Heart left ventricle (tissue), 16 donors: ENCODE measurements at regions not wholly inside any gene's neighbourhood (a gene's known extent, or its start where the extent isn't known, plus 50 kb on each side); places are given as distances from the start of the nearest gene placed in this dataset.
"Not testable (repeated sequence)": the region's sequence is repeated elsewhere in the genome, so short reads cannot be mapped to it uniquely, and the experiment has no call there.

Source experiments
- ATAC-seq, 4 donors: fragments of 200-7000 bp; cut with Tn5 transposase; one replicate each; pipeline ENCODE4 v1.9.1; 2020 to 2022; ENCODE audit warnings: moderate library complexity in 4 of 4, mild to moderate bottlenecking in 3 of 4, moderate number of reproducible peaks in 1 of 4
- DNase-seq, 5 donors: peaks; one replicate each; pipeline ENCODE4 v3.0.0-alpha.2; 2020
- H3K27ac ChIP-seq, 12 donors: fragments of 200-600 bp; sonication (generic) in 4 of 12; one replicate each; pipeline versions ENCODE4 v1.5.0 to v1.8.0; 2016 to 2022; ENCODE audit warnings: mild to moderate bottlenecking in 2 of 12
- H3K27me3 ChIP-seq, 9 donors: fragments of 200-600 bp; sonication (generic) in 2 of 9; one replicate each; pipeline versions ENCODE4 v1.5.1 to v1.8.0; 2016 to 2022; ENCODE audit warnings: mild to moderate bottlenecking in 3 of 9
- H3K36me3 ChIP-seq, 9 donors: fragments of 200-600 bp; sonication (generic) in 2 of 9; one replicate each; pipeline versions ENCODE4 v1.5.0 to v1.8.0; 2018 to 2022; ENCODE audit warnings: mild to moderate bottlenecking in 2 of 9
- H3K4me1 ChIP-seq, 12 donors: fragments of 200-600 bp; sonication (generic) in 4 of 12; one replicate each; pipeline versions ENCODE4 v1.5.0 to v1.8.0; 2016 to 2022; ENCODE audit warnings: mild to moderate bottlenecking in 3 of 12
- H3K4me3 ChIP-seq, 12 donors: fragments of 200-600 bp; sonication (generic) in 4 of 12; one replicate each; pipeline versions ENCODE4 v1.5.0 to v1.8.0; 2017 to 2022; ENCODE audit warnings: mild to moderate bottlenecking in 9 of 12, moderate library complexity in 4 of 12
- H3K9me3 ChIP-seq, 12 donors: fragments of 200-600 bp; sonication (generic) in 4 of 12; one replicate each; pipeline versions ENCODE4 v1.5.0 to v1.8.0; 2016 to 2022; ENCODE audit warnings: mild to moderate bottlenecking in 1 of 12
- POLR2A ChIP-seq, 2 donors: fragments of 450-650 bp; IDR thresholded peaks; one replicate each; pipeline ENCODE4 v1.6.1; 2017; ENCODE audit warnings: antibody characterized with exemption in 2 of 2, mild to moderate bottlenecking in 2 of 2, moderate library complexity in 2 of 2
- WGBS, 4 donors: extraction: QIAGEN DNeasy Blood & Tissue Kit in 2 of 4; methylation state at CpG; one replicate each; pipeline versions ENCODE4 v1.1.5 to v1.1.7; 2013 to 2018; 5-methylcytosine and 5-hydroxymethylcytosine counted together
- intact Hi-C, 10 donors: fragments of 100-400 bp; cut with DNase I; formaldehyde crosslinking; loops; one replicate each; pipeline versions ENCODE4 v1.11.1 to v1.14.2; 2022
- TF ChIP-seq, protein P1 (sequence below), 12 donors: fragments of 200-600 bp; sonication (generic) in 4 of 12; IDR thresholded peaks; one replicate each; pipeline versions ENCODE4 v1.5.0 to v1.8.0; 2018 to 2022; ENCODE audit warnings: antibody characterized with exemption in 12 of 12, mild to moderate bottlenecking in 5 of 12
- donor health status: ischemic (EF 13 %, LVEDD 7.1; RV severe dilation, severe dysfunction).
- donor health status: healthy with polysubstance abuse.
- donor health status: DM: no; HTN: yes; CAD: no.
- donor health status: DM: no; HTN: no; CAD: no.
- donor health status: ischemic (EF 25% LVEDD 6.9; RV normal size, moderate dysfunction).
- donor health status: ischemic (EF 25% LVEDD 5.7; RV mildly dilated, moderate dysfunction).
- donor health status: healthy.
- donor health status: DM: yes; HTN: yes; CAD: no.
- donor health status: ischemic (EF 35%, LVEDD 5.7; RV mildly dilated, moderate dysfunction).
- donor health status: nonischemic (EF 11% LVEDD 7.7; RV severe dilation, severe dysfunction).
- donor health status: DM: yes; HTN: yes; CAD: no.
- donor health status: PGD.
- donor health status: ischemic (EF 29% LVEDD 5.4; RV normal size, mild dysfunction).
- donor health status: nonischemic (EF 23%, LVEDD 6.1; RV moderate dilation, normal function).

DNA sequence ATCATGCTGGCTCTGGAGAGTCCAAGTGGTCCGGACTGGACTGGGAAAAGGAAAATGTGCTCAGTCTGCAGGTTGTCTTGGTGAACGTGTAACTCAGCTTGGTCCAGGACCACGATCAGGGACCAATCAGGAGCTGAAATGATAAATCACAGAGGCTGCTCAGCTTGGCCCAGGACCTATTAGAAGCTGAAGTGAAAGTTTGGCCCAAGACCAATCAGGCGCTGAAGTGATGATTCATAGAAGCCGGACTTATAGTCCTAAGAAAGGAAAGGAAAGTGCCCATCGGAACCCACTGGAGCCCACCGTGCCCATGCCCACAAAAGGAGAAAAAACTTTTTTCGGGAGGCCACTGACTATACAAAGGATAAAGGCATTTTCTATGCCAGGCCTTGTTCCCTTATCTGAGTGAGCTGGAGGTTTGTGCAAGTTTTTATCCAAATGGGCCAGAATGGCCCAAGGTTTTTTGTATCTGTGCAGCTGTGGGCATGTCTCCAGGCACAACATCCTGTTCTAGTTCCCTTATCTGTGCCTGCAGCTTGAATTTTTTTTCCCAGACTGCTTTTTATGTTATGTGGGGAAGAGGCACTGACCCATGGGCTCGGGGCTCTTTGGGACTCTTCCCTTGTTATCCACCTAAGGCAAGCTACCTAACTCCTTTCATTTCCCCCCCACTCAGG lies 194.4 kb downstream of the FAM133A start:
- H3K4me1 ChIP-seq = no peaks in the 10 kb centered on the region
- H3K36me3 ChIP-seq = no peaks in the 10 kb centered on the region
- peaks cover 0 to 3% (median 0%) of the 10 kb centered on the region in 9 donors for H3K27me3 ChIP-seq
- H3K9me3 ChIP-seq = no peaks in the 10 kb centered on the region
- no peak overlapping the region for H3K27ac ChIP-seq
- whole genome bisulfite sequencing, 4 donors = 50 to 73% (median 65%) methylated on average over 9 of the region's 9 CpGs
- DNase-seq (no peak), ATAC-seq (no peak)
- no peak overlapping the region for H3K4me3 ChIP-seq
- intact Hi-C loops = no loop called here
- TF ChIP-seq, protein P1, sequence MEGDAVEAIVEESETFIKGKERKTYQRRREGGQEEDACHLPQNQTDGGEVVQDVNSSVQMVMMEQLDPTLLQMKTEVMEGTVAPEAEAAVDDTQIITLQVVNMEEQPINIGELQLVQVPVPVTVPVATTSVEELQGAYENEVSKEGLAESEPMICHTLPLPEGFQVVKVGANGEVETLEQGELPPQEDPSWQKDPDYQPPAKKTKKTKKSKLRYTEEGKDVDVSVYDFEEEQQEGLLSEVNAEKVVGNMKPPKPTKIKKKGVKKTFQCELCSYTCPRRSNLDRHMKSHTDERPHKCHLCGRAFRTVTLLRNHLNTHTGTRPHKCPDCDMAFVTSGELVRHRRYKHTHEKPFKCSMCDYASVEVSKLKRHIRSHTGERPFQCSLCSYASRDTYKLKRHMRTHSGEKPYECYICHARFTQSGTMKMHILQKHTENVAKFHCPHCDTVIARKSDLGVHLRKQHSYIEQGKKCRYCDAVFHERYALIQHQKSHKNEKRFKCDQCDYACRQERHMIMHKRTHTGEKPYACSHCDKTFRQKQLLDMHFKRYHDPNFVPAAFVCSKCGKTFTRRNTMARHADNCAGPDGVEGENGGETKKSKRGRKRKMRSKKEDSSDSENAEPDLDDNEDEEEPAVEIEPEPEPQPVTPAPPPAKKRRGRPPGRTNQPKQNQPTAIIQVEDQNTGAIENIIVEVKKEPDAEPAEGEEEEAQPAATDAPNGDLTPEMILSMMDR (IDR thresholded peaks at IDR 0.05) = no peak
- TF ChIP-seq POLR2A (IDR thresholded peaks at IDR 0.05) = no peak

DNA sequence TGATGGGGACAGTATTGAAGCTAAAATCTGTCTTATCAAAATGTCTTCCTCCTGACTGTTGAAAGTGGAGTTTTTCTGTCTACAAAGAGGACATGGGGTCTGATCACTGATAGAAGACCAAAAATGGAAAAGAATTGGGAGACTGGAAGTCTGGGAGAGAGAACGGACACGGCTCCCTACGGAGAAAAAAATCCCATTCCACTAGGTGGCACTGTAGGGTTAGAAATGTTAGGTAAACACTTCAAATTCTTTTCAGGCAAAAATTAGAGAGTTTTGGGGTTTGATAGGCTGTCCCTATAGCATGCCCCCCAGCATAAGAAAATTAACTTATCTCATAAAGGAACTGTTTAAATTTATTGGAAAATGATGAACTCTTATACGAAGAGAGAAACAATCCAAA lies 200.5 kb downstream of the FAM133A start:
- no peaks in the 10 kb centered on the region for H3K36me3 ChIP-seq
- H3K9me3 ChIP-seq = peaks cover 0 to 18% (median 0%) of the 10 kb centered on the region in 12 donors
- H3K4me3 ChIP-seq = no peak overlapping the region
- peaks cover 0 to 9% (median 0%) of the 10 kb centered on the region in 9 donors for H3K27me3 ChIP-seq
- ATAC-seq (no peak), DNase-seq (no peak)
- TF ChIP-seq POLR2A (IDR thresholded peaks at IDR 0.05) = no peak
- TF ChIP-seq, protein P1 (IDR thresholded peaks at IDR 0.05) = peak in 6 of 12 donors; percentile 21 to 41 (median 31)
- WGBS, 4 donors = 15 to 22% (median 16%) methylated on average over 4 of the region's 4 CpGs
- no peak overlapping the region for H3K27ac ChIP-seq
- intact Hi-C loops = no loop called here
- H3K4me1 ChIP-seq = no peaks in the 10 kb centered on the region

DNA sequence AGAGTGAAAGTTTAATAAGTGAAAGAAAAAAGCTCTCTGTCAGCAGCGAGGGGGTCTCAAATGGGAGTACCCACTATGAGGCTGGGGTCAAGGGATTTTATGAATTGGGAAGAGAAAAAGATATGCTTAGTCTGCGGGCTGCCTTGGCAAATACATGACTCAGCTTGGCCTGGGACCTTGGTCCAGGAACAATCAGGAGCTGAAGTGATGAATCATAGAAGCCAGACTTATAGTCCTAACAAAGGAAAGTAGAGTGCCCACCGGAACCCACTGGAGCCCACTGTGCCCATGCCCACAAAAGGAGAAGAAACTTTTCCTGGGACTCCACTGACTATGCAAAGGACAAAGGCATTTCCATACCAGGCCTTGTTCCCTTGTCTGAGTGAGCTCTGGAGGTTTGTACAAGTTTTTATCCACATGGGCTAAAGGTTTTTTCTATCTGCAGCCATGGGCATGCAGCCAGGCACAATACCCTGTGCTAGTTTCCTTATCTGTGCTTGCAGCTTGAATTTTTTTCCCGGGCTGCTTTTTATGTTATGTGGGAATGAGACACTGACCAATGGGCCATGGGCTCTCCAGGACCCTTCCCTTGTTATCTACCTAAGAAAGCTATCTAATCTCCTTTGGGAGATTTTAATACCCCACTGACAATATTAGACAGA lies 201.7 kb downstream of the FAM133A start:
- no peaks in the 10 kb centered on the region for H3K36me3 ChIP-seq
- intact Hi-C loops = loop anchor here in 1 of 10 donors (5.0 kb wide), 1 partner anchor 182 kb away; no protein-coding TSS in a partner anchor
- peaks cover 0 to 9% (median 0%) of the 10 kb centered on the region in 9 donors for H3K27me3 ChIP-seq
- H3K4me3 ChIP-seq = no peak overlapping the region
- ATAC-seq (no peak), DNase-seq (no peak)
- TF ChIP-seq, protein P1 (IDR thresholded peaks at IDR 0.05) = no peak
- TF ChIP-seq POLR2A (IDR thresholded peaks at IDR 0.05) = no peak
- H3K9me3 ChIP-seq = peaks cover 0 to 18% (median 0%) of the 10 kb centered on the region in 12 donors
- H3K4me1 ChIP-seq = no peaks in the 10 kb centered on the region
- 78 to 81% (median 79%) methylated on average over 4 of the region's 4 CpGs for WGBS, 4 donors
- H3K27ac ChIP-seq = no peak overlapping the region

DNA sequence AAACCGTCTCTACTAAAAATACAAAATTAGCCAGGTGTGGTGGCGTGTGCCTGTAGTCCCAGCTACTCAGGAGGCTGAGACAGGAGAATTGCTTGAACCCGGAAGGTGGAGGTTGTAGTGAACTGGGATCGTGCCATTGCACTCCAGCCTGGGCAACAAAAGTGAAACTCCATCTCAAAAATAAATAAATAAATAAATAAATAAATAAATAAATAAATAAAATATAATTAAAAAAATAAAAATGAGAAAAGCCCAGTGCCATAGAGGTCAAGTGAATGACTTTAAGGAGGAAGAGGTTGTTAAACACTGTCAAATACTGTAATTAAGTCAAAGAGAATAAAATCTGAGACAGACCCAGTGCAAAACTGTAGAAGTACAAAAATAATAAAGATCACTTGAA lies 247.0 kb downstream of the FAM133A start:
- H3K4me3 ChIP-seq, H3K4me1 ChIP-seq, H3K27me3 ChIP-seq, DNase-seq, H3K27ac ChIP-seq, ATAC-seq, intact Hi-C loops, H3K9me3 ChIP-seq, H3K36me3 ChIP-seq: not testable (repeated sequence)
- 81 to 90% (median 85%) methylated on average over 4 of the region's 4 CpGs for WGBS, 4 donors
